Uterus (tissue), 3 donors: ENCODE measurements at regions not wholly inside any gene's neighbourhood (a gene's known extent, or its start where the extent isn't known, plus 50 kb on each side); places are given as distances from the start of the nearest gene placed in this dataset.

ENCODE experiments used
- DNase-seq, 2 donors: peaks; one replicate each; pipeline ENCODE4 v3.0.0-alpha.2; 2019 to 2020
- H3K27ac ChIP-seq, 2 donors: fragments of 200-600 bp; sonication (generic); 1 replicate in 1 of 2; 2 replicates in 1 of 2; pipeline ENCODE4 v1.5.1; 2016 to 2018
- H3K27me3 ChIP-seq, 2 donors: fragments of 200-600 bp; sonication (generic); one replicate each; pipeline ENCODE4 v1.5.1; 2018 to 2019; ENCODE audit warnings: control low read depth in 1 of 2
- H3K36me3 ChIP-seq, 2 donors: fragments of 200-600 bp; sonication (generic); one replicate each; pipeline ENCODE4 v1.5.1; 2019; ENCODE audit warnings: control low read depth in 1 of 2
- H3K4me1 ChIP-seq, 2 donors: fragments of 200-600 bp; sonication (generic); one replicate each; pipeline ENCODE4 v1.5.1; 2018 to 2019; ENCODE audit warnings: control low read depth in 1 of 2
- H3K4me3 ChIP-seq, 2 donors: fragments of 200-600 bp; sonication (generic); 1 replicate in 1 of 2; 2 replicates in 1 of 2; pipeline ENCODE4 v1.5.1; 2018 to 2019; ENCODE audit warnings: mild to moderate bottlenecking in 1 of 2
- H3K9me3 ChIP-seq, 2 donors: fragments of 200-600 bp; sonication (generic); one replicate each; pipeline ENCODE4 v1.5.1; 2019; ENCODE audit warnings: control low read depth in 1 of 2
- POLR2A ChIP-seq, 2 donors: fragments of 450-650 bp; IDR thresholded peaks; one replicate each; pipeline ENCODE4 v1.6.1; 2016; ENCODE audit warnings: antibody characterized with exemption in 2 of 2, mild to moderate bottlenecking in 1 of 2, moderate library complexity in 1 of 2
- intact Hi-C: fragments of 100-400 bp; cut with DNase I; formaldehyde crosslinking; loops from one replicate; pipeline ENCODE4 v1.15.1; 2023; ENCODE audit warnings: low total_unique reads
- TF ChIP-seq, protein P1 (sequence below), 4 experiments: fragments of 200-600 bp in 2 of 4; fragments of 450-650 bp in 2 of 4; sonication (generic) in 2 of 4; IDR thresholded peaks; one replicate each; pipeline ENCODE4 v1.5.1; 2016 to 2019; ENCODE audit warnings: antibody characterized with exemption in 4 of 4, mild to moderate bottlenecking in 2 of 4, moderate library complexity in 1 of 4
- donor health status: DM: yes; HTN: yes; CAD: no.

GRCh38 chr6:22838345-22838744 is 269.0 kb downstream of the HDGFL1 start:
- no peak overlapping the region for H3K27ac ChIP-seq
- no peak for DNase-seq
- TF ChIP-seq, protein P1, sequence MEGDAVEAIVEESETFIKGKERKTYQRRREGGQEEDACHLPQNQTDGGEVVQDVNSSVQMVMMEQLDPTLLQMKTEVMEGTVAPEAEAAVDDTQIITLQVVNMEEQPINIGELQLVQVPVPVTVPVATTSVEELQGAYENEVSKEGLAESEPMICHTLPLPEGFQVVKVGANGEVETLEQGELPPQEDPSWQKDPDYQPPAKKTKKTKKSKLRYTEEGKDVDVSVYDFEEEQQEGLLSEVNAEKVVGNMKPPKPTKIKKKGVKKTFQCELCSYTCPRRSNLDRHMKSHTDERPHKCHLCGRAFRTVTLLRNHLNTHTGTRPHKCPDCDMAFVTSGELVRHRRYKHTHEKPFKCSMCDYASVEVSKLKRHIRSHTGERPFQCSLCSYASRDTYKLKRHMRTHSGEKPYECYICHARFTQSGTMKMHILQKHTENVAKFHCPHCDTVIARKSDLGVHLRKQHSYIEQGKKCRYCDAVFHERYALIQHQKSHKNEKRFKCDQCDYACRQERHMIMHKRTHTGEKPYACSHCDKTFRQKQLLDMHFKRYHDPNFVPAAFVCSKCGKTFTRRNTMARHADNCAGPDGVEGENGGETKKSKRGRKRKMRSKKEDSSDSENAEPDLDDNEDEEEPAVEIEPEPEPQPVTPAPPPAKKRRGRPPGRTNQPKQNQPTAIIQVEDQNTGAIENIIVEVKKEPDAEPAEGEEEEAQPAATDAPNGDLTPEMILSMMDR (IDR thresholded peaks at IDR 0.05), result no peak
- TF ChIP-seq POLR2A (IDR thresholded peaks at IDR 0.05), result no peak
- H3K4me3 ChIP-seq, result no peak overlapping the region
- peaks cover 0 to 6% of the 10 kb centered on the region in 2 donors for H3K9me3 ChIP-seq
- intact Hi-C loops, result no loop called here
- no peaks in the 10 kb centered on the region for H3K4me1 ChIP-seq
- H3K27me3 ChIP-seq, result no peaks in the 10 kb centered on the region
- no peaks in the 10 kb centered on the region for H3K36me3 ChIP-seq

GRCh38 chr6:22845467-22845866 is 276.1 kb downstream of the HDGFL1 start:
- no peaks in the 10 kb centered on the region for H3K36me3 ChIP-seq
- TF ChIP-seq, protein P1 (IDR thresholded peaks at IDR 0.05), result no peak
- TF ChIP-seq POLR2A (IDR thresholded peaks at IDR 0.05), result no peak
- H3K9me3 ChIP-seq, result no peaks in the 10 kb centered on the region
- intact Hi-C loops, result no loop called here
- no peaks in the 10 kb centered on the region for H3K4me1 ChIP-seq
- no peaks in the 10 kb centered on the region for H3K27me3 ChIP-seq
- H3K27ac ChIP-seq, result no peak overlapping the region
- no peak overlapping the region for H3K4me3 ChIP-seq
- DNase-seq, result no peak

- DNase-seq, result no peak
- no peaks in the 10 kb centered on the region for H3K36me3 ChIP-seq
- TF ChIP-seq, protein P1 (IDR thresholded peaks at IDR 0.05), result no peak
- no peak for TF ChIP-seq POLR2A (IDR thresholded peaks at IDR 0.05)
- no peaks in the 10 kb centered on the region for H3K9me3 ChIP-seq
- H3K27me3 ChIP-seq, result no peaks in the 10 kb centered on the region
- intact Hi-C loops, result no loop called here
- H3K27ac ChIP-seq, result no peak overlapping the region
- H3K4me3 ChIP-seq, result no peak overlapping the region
- no peaks in the 10 kb centered on the region for H3K4me1 ChIP-seq
Measured at GRCh38 chr6:22848121-22848520, 278.8 kb downstream of the HDGFL1 start.

DNA sequence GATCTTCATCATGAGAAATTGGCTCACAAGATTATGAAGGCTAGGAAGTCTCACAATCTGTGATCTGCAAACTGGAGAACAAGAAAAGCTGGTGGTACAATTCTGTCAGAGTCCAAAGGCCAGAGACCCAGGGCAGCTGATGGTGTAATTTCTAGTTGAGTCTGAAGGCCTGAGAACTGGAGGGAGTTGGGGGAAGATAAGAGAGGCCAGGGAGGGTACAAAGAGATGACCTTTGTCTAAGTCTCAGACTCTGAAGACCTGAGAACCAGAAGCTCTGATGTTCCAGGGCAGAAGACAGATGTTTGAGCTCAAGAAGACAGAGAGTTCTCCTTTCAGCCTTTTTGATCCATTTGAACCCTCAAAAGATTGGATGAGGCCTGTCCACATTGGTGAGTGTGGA is 280.6 kb downstream of the HDGFL1 start:
- Histone ChIP-seq H3K27me3 (no peaks in the 10 kb centered on the region), H3K4me1 (no peaks in the 10 kb centered on the region), H3K4me3 (no peak overlapping the region), H3K9me3 (no peaks in the 10 kb centered on the region), H3K36me3 (no peaks in the 10 kb centered on the region), H3K27ac (no peak overlapping the region)
- DNase-seq, result no peak
- intact Hi-C loops, result no loop called here
- TF ChIP-seq, protein P1 (IDR thresholded peaks at IDR 0.05), result no peak
- no peak for TF ChIP-seq POLR2A (IDR thresholded peaks at IDR 0.05)

- Histone ChIP-seq H3K27ac (no peak overlapping the region), H3K27me3 (no peaks in the 10 kb centered on the region), H3K9me3 (no peaks in the 10 kb centered on the region), H3K36me3 (no peaks in the 10 kb centered on the region), H3K4me1 (no peaks in the 10 kb centered on the region), H3K4me3 (no peak overlapping the region)
- intact Hi-C loops, result no loop called here
- TF ChIP-seq POLR2A (IDR thresholded peaks at IDR 0.05), result no peak
- TF ChIP-seq, protein P1 (IDR thresholded peaks at IDR 0.05), result no peak
- DNase-seq, result no peak
Measured at GRCh38 chr6:22852101-22852500, 282.7 kb downstream of the HDGFL1 start.
